ENCODE measurements at regions not wholly inside any gene's neighbourhood (a gene's known extent, or its start where the extent isn't known, plus 50 kb on each side); places are given as distances from the start of the nearest gene placed in this dataset.

DNA sequence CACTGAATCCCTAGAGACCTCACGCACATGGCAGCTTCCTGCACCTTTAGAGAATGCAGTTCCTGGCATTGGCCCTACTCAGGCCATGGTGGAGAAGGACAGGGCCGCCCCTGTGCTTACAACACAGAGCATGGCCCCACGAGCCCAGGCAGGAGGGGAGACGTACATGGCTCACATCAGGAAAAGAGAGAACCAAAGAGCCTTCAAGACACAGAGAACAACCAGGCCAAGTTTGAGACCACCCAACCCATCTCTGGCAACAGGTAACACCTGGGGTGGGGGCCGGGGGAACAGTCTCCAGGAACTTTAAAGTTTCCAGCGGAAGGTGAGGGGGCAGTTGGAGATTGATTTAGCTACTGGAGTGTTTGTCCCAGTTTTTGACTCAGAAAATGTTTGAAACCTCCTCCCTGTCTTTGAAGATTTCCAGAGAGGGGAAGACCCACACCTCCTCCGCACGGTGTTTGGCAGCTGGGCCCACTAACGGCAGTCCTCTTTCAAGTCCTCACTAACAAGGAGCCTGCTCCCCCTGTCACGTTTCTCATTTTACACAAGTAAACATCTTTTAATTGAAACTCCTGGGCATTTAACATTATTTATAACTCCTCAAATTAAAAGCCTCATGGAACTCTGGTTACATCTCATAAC lies 1423.8 kb downstream of the TBC1D22A start:
- no peaks in the 10 kb centered on the region for H3K79me2 ChIP-seq (ENCODE audit: insufficient read depth, low read length)
- no peak overlapping the region for H3K4me2 ChIP-seq (ENCODE audit: low read depth, low read length, poor library complexity, severe bottlenecking)
- H3K9me3 ChIP-seq (ENCODE audit: insufficient read depth, low read depth, low read length) = no peaks in the 10 kb centered on the region; the same call in 1 of the 2 replicates
- no peak overlapping the region for H2AFZ ChIP-seq (ENCODE audit: low read length)
- no peak overlapping the region for H3K4me3 ChIP-seq (ENCODE audit: low read length, poor library complexity, severe bottlenecking)
- no peaks in the 10 kb centered on the region for H3K9me2 ChIP-seq (replicated peaks; ENCODE audit: low read depth, low read length)
- TF ChIP-seq EZH2phosphoT487 (IDR thresholded peaks at IDR 0.05; ENCODE audit: borderline replicate concordance) = no peak
- TF ChIP-seq, protein P1, sequence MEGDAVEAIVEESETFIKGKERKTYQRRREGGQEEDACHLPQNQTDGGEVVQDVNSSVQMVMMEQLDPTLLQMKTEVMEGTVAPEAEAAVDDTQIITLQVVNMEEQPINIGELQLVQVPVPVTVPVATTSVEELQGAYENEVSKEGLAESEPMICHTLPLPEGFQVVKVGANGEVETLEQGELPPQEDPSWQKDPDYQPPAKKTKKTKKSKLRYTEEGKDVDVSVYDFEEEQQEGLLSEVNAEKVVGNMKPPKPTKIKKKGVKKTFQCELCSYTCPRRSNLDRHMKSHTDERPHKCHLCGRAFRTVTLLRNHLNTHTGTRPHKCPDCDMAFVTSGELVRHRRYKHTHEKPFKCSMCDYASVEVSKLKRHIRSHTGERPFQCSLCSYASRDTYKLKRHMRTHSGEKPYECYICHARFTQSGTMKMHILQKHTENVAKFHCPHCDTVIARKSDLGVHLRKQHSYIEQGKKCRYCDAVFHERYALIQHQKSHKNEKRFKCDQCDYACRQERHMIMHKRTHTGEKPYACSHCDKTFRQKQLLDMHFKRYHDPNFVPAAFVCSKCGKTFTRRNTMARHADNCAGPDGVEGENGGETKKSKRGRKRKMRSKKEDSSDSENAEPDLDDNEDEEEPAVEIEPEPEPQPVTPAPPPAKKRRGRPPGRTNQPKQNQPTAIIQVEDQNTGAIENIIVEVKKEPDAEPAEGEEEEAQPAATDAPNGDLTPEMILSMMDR (conservative IDR thresholded peaks at IDR 0.05; ENCODE audit: low read length) = no peak
- no peak overlapping the region for H3K9ac ChIP-seq (ENCODE audit: low read depth, low read length, poor library complexity, severe bottlenecking)
- H3K27me3 ChIP-seq (ENCODE audit: insufficient read depth, low read length, poor library complexity, severe bottlenecking) = no peaks in the 10 kb centered on the region
- no peaks in the 10 kb centered on the region for H4K20me1 ChIP-seq (ENCODE audit: insufficient read depth, low read length, poor library complexity, severe bottlenecking)
- H3K4me1 ChIP-seq (ENCODE audit: insufficient read depth, low read length, poor library complexity, severe bottlenecking) = no peaks in the 10 kb centered on the region
- no peaks in the 10 kb centered on the region for H3K36me3 ChIP-seq (ENCODE audit: insufficient read depth, low read length)
- no peaks in the 10 kb centered on the region for H3F3A ChIP-seq (ENCODE audit: low read depth)

DNA sequence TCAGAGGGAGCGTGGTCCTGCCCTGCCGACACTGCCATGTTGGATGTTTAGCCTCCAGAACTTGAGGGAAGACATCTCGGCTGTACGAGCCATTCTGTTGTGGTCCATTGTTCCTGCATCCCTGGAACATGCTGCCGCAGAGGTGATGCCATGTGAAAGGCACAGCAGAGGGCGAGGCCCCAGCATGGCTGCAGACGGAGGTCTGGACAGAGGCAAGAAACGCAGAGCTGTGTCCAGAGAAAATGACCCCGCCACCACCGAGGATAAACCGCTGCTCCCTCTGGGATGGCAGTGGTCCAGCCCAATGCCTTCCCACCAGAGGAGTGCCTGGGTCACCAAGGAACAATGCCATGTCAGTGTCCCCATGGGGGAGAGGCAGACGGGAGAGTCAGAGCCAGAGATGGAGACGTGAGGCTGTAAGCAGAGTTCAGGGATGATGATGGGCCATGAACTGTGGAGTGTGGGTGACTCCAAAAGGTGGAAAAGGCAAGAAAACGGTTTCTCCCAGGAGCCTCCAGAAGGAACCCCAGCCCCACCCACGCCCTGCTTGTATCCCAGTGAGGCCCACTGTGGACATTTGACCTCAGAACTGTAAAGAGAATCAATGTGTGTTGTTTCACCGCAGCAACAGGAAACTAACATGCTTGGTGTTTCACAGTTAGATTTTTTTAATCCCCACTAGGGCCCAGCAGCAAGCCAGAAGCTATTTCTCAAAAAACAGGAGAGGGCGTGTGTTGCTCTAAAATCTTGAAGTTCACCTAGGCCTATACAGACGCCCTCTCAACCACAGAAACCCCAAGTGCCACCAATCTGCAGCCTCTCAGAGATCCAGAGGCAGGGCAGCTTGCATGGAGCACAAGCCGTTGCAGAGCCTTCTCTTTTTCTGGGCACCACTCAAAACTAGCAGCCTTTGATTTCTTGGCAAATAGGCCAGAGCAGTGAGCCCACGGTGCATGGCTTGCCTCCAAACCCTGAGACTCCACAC lies 1422.9 kb downstream of the TBC1D22A start:
- H3K4me2 ChIP-seq (ENCODE audit: low read depth, low read length, poor library complexity, severe bottlenecking) = no peak overlapping the region
- no peaks in the 10 kb centered on the region for H3K36me3 ChIP-seq (ENCODE audit: insufficient read depth, low read length)
- H3K9ac ChIP-seq (ENCODE audit: low read depth, low read length, poor library complexity, severe bottlenecking) = no peak overlapping the region
- H3K79me2 ChIP-seq (ENCODE audit: insufficient read depth, low read length) = no peaks in the 10 kb centered on the region
- H4K20me1 ChIP-seq (ENCODE audit: insufficient read depth, low read length, poor library complexity, severe bottlenecking) = no peaks in the 10 kb centered on the region
- H3K4me1 ChIP-seq (ENCODE audit: insufficient read depth, low read length, poor library complexity, severe bottlenecking) = no peaks in the 10 kb centered on the region
- H3K27me3 ChIP-seq (ENCODE audit: insufficient read depth, low read length, poor library complexity, severe bottlenecking) = no peaks in the 10 kb centered on the region
- no peaks in the 10 kb centered on the region; the same call in 1 of the 2 replicates for H3K9me3 ChIP-seq (ENCODE audit: insufficient read depth, low read depth, low read length)
- no peak overlapping the region for H2AFZ ChIP-seq (ENCODE audit: low read length)
- TF ChIP-seq EZH2phosphoT487 (IDR thresholded peaks at IDR 0.05; ENCODE audit: borderline replicate concordance) = no peak
- TF ChIP-seq, protein P1 (conservative IDR thresholded peaks at IDR 0.05; ENCODE audit: low read length) = peak; percentile 31; the same call in 1 of the 2 replicates
- no peaks in the 10 kb centered on the region for H3K9me2 ChIP-seq (replicated peaks; ENCODE audit: low read depth, low read length)
- no peak overlapping the region for H3K4me3 ChIP-seq (ENCODE audit: low read length, poor library complexity, severe bottlenecking)
- no peaks in the 10 kb centered on the region for H3F3A ChIP-seq (ENCODE audit: low read depth)

GRCh38 chr22:48182846-48183805 lies 1420.7 kb downstream of the TBC1D22A start:
- Histone ChIP-seq H4K20me1 (ENCODE audit: insufficient read depth, low read length, poor library complexity, severe bottlenecking) (no peaks in the 10 kb centered on the region), H3K4me1 (ENCODE audit: insufficient read depth, low read length, poor library complexity, severe bottlenecking) (no peaks in the 10 kb centered on the region), H3K9ac (ENCODE audit: low read depth, low read length, poor library complexity, severe bottlenecking) (no peak overlapping the region), H3K9me3 (ENCODE audit: insufficient read depth, low read depth, low read length) (peaks cover 5% of the 10 kb centered on the region; the same call in 1 of the 2 replicates), H3K36me3 (ENCODE audit: insufficient read depth, low read length) (no peaks in the 10 kb centered on the region), H3K4me3 (ENCODE audit: low read length, poor library complexity, severe bottlenecking) (no peak overlapping the region), H3K27me3 (ENCODE audit: insufficient read depth, low read length, poor library complexity, severe bottlenecking) (no peaks in the 10 kb centered on the region), H2AFZ (ENCODE audit: low read length) (no peak overlapping the region), H3K9me2 (replicated peaks; ENCODE audit: low read depth, low read length) (no peaks in the 10 kb centered on the region), H3K4me2 (ENCODE audit: low read depth, low read length, poor library complexity, severe bottlenecking) (no peak overlapping the region), H3F3A (ENCODE audit: low read depth) (no peaks in the 10 kb centered on the region), H3K79me2 (ENCODE audit: insufficient read depth, low read length) (no peaks in the 10 kb centered on the region)
- TF ChIP-seq EZH2phosphoT487 (IDR thresholded peaks at IDR 0.05; ENCODE audit: borderline replicate concordance) = no peak
- TF ChIP-seq, protein P1 (conservative IDR thresholded peaks at IDR 0.05; ENCODE audit: low read length) = no peak
